HL-60 (cell line): ENCODE measurements at regions not wholly inside any gene's neighbourhood (a gene's known extent, or its start where the extent isn't known, plus 50 kb on each side); places are given as distances from the start of the nearest gene placed in this dataset.

ENCODE experiments used
- GABPA ChIP-seq: IDR thresholded peaks from 2 replicates; pipeline ENCODE4 v1.6.1; 2012; ENCODE audit warnings: low read depth
- POLR2AphosphoS5 ChIP-seq: IDR thresholded peaks from 2 replicates; pipeline ENCODE4 v1.6.1; 2012; ENCODE audit warnings: low read depth
- REST ChIP-seq: IDR thresholded peaks from 2 replicates; pipeline ENCODE4 v1.6.1; 2012; ENCODE audit warnings: low read depth; ENCODE audit not compliant: insufficient replicate concordance
- TF ChIP-seq, protein P1 (sequence below): IDR thresholded peaks from one replicate; pipeline ENCODE4 v1.5.1; 2011; ENCODE audit warnings: low read length, control low read depth, inconsistent platforms; ENCODE audit not compliant: insufficient read depth

DNA sequence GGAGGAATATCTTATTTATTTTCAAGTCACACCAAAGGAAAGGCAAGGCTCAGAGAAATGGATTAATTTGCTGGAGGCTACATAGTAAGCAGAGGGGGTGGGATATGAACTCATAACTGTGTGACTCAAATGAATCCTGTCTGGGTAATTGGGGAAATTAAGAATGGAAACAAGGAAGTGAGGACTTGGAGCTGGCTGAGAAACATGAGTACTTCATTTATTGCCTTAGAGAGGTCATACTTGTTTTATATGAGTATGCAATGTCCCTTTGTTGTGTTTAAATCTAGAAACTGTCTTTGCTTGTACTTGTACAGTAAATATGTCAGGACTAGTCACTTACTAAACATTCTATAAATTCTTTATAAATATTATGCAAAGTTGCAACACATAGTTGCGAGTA, 2166.7 kb upstream of the PIK3C3 start:
- TF ChIP-seq, protein P1, sequence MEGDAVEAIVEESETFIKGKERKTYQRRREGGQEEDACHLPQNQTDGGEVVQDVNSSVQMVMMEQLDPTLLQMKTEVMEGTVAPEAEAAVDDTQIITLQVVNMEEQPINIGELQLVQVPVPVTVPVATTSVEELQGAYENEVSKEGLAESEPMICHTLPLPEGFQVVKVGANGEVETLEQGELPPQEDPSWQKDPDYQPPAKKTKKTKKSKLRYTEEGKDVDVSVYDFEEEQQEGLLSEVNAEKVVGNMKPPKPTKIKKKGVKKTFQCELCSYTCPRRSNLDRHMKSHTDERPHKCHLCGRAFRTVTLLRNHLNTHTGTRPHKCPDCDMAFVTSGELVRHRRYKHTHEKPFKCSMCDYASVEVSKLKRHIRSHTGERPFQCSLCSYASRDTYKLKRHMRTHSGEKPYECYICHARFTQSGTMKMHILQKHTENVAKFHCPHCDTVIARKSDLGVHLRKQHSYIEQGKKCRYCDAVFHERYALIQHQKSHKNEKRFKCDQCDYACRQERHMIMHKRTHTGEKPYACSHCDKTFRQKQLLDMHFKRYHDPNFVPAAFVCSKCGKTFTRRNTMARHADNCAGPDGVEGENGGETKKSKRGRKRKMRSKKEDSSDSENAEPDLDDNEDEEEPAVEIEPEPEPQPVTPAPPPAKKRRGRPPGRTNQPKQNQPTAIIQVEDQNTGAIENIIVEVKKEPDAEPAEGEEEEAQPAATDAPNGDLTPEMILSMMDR: no peak
- no peak for TF ChIP-seq GABPA
- TF ChIP-seq POLR2AphosphoS5: no peak
- TF ChIP-seq REST: no peak
